ENCODE measurements at regions not wholly inside any gene's neighbourhood (a gene's known extent, or its start where the extent isn't known, plus 50 kb on each side); places are given as distances from the start of the nearest gene placed in this dataset.

GRCh38 chr14:96682401-96682800, 114.8 kb upstream of the VRK1 start:
- WGBS, 2 experiments (ENCODE audit: insufficient coverage in 1 of 2, insufficient read length in 1 of 2): 79% methylated on average over 3 of the region's 3 CpGs; no CpG with 5 or more reads in 1 of the 2 experiments
- TF ChIP-seq, protein P1, sequence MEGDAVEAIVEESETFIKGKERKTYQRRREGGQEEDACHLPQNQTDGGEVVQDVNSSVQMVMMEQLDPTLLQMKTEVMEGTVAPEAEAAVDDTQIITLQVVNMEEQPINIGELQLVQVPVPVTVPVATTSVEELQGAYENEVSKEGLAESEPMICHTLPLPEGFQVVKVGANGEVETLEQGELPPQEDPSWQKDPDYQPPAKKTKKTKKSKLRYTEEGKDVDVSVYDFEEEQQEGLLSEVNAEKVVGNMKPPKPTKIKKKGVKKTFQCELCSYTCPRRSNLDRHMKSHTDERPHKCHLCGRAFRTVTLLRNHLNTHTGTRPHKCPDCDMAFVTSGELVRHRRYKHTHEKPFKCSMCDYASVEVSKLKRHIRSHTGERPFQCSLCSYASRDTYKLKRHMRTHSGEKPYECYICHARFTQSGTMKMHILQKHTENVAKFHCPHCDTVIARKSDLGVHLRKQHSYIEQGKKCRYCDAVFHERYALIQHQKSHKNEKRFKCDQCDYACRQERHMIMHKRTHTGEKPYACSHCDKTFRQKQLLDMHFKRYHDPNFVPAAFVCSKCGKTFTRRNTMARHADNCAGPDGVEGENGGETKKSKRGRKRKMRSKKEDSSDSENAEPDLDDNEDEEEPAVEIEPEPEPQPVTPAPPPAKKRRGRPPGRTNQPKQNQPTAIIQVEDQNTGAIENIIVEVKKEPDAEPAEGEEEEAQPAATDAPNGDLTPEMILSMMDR (conservative IDR thresholded peaks at IDR 0.05): no peak
- H3K36me3 ChIP-seq (ENCODE audit: control insufficient read depth, insufficient read depth, low read length): no peaks in the 10 kb centered on the region
- H3K27ac ChIP-seq (ENCODE audit: low read depth, low read length): no peak overlapping the region
- Mint-ChIP-seq H3K9me3 (no peaks in the 10 kb centered on the region), H3K27ac (no peak overlapping the region), H3K4me1 (peaks cover 6% of the 10 kb centered on the region), H3K36me3 (ENCODE audit: low read depth) (no peaks in the 10 kb centered on the region), H3K4me3 (no peak overlapping the region), H3K27me3 (ENCODE audit: insufficient read depth) (peaks cover 78% of the 10 kb centered on the region)
- peaks cover 6% of the 10 kb centered on the region for H3K9me3 ChIP-seq (ENCODE audit: control insufficient read depth, low read length)
- H3K9ac ChIP-seq (ENCODE audit: extremely low read depth, low read length, poor library complexity, severe bottlenecking): no peak overlapping the region
- H3K4me3 ChIP-seq (ENCODE audit: low read length): no peak overlapping the region
- no peak for DNase-seq
- peaks cover 33% of the 10 kb centered on the region for H3K27me3 ChIP-seq (ENCODE audit: control insufficient read depth, insufficient read depth, low read length, poor library complexity, severe bottlenecking)
- H3K4me1 ChIP-seq (ENCODE audit: control insufficient read depth, insufficient read depth, low read length): no peaks in the 10 kb centered on the region

- no peaks in the 10 kb centered on the region for H3K36me3 Mint-ChIP-seq (ENCODE audit: low read depth)
- peaks cover 6% of the 10 kb centered on the region for H3K4me1 Mint-ChIP-seq
- Histone ChIP-seq H3K9me3 (ENCODE audit: control insufficient read depth, low read length) (peaks cover 6% of the 10 kb centered on the region), H3K4me3 (ENCODE audit: low read length) (no peak overlapping the region), H3K27ac (ENCODE audit: low read depth, low read length) (no peak overlapping the region), H3K27me3 (ENCODE audit: control insufficient read depth, insufficient read depth, low read length, poor library complexity, severe bottlenecking) (peaks cover 47% of the 10 kb centered on the region), H3K36me3 (ENCODE audit: control insufficient read depth, insufficient read depth, low read length) (no peaks in the 10 kb centered on the region), H3K4me1 (ENCODE audit: control insufficient read depth, insufficient read depth, low read length) (no peaks in the 10 kb centered on the region), H3K9ac (ENCODE audit: extremely low read depth, low read length, poor library complexity, severe bottlenecking) (no peak overlapping the region)
- TF ChIP-seq, protein P1 (conservative IDR thresholded peaks at IDR 0.05): no peak
- WGBS, 2 experiments (ENCODE audit: insufficient coverage in 1 of 2, insufficient read length in 1 of 2): 88 to 97% methylated on average over 4 to 8 of the region's 8 CpGs
- no peak overlapping the region for H3K4me3 Mint-ChIP-seq
- DNase-seq: no peak
- H3K9me3 Mint-ChIP-seq: no peaks in the 10 kb centered on the region
- no peak overlapping the region for H3K27ac Mint-ChIP-seq
- H3K27me3 Mint-ChIP-seq (ENCODE audit: insufficient read depth): peaks cover 81% of the 10 kb centered on the region
These were observed 113.5 kb upstream of the VRK1 start for GRCh38 chr14:96683562-96684289.

DNA sequence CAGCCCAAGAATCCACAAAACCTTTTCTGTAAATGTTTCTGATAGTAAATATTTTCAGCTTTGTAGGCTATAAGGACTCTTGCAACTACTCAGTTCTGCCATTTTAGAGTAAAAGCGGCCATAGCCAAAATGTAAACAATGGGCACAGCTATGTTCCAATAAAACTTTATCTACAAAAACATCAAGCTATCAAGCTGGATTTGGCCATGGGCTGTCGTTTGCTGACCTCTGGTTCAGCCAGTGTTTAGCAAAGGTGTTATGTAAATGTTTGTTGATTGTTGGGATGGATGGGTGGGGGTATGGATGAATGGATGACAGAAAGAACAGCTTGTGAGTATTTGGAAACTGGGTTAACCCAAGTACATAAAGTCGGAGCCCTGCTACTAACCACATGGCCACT, 111.1 kb upstream of the VRK1 start:
- Histone ChIP-seq H3K9ac (ENCODE audit: extremely low read depth, low read length, poor library complexity, severe bottlenecking) (no peak overlapping the region), H3K36me3 (ENCODE audit: control insufficient read depth, insufficient read depth, low read length) (no peaks in the 10 kb centered on the region), H3K27me3 (ENCODE audit: control insufficient read depth, insufficient read depth, low read length, poor library complexity, severe bottlenecking) (peaks cover 71% of the 10 kb centered on the region), H3K4me3 (ENCODE audit: low read length) (no peak overlapping the region), H3K9me3 (ENCODE audit: control insufficient read depth, low read length) (peaks cover 14% of the 10 kb centered on the region), H3K27ac (ENCODE audit: low read depth, low read length) (no peak overlapping the region), H3K4me1 (ENCODE audit: control insufficient read depth, insufficient read depth, low read length) (no peaks in the 10 kb centered on the region)
- H3K9me3 Mint-ChIP-seq: peaks cover 2% of the 10 kb centered on the region
- no peak overlapping the region for H3K4me3 Mint-ChIP-seq
- DNase-seq: no peak
- H3K4me1 Mint-ChIP-seq: peaks cover 6% of the 10 kb centered on the region
- H3K27me3 Mint-ChIP-seq (ENCODE audit: insufficient read depth): peaks cover 92% of the 10 kb centered on the region
- TF ChIP-seq, protein P1 (conservative IDR thresholded peaks at IDR 0.05): no peak
- no peaks in the 10 kb centered on the region for H3K36me3 Mint-ChIP-seq (ENCODE audit: low read depth)
- 73 to 77% methylated on average over 2 to 3 of the region's 3 CpGs for WGBS, 2 experiments (ENCODE audit: insufficient coverage in 1 of 2, insufficient read length in 1 of 2)
- H3K27ac Mint-ChIP-seq: no peak overlapping the region
